Endometrium (tissue), 2 donors: ENCODE measurements at regions not wholly inside any gene's neighbourhood (a gene's known extent, or its start where the extent isn't known, plus 50 kb on each side); places are given as distances from the start of the nearest gene placed in this dataset.
A peak's percentile ranks its signal among the peaks of the same experiment; 100 is the strongest.
"Not testable (repeated sequence)": the region's sequence is repeated elsewhere in the genome, so short reads cannot be mapped to it uniquely, and the experiment has no call there.

Source experiments
- FAIRE-seq: peaks from 2 replicates; lab custom pipeline; 2012; peaks lifted over from hg19 to GRCh38; lab: Jason Lieb, UNC
- donor health status: control.
- donor health status: control.

- FAIRE-seq = no peak
Measured at GRCh38 chr9:24841993-24842392, 296.3 kb upstream of the IZUMO3 start.

- no peak for FAIRE-seq
Measured at GRCh38 chr9:24832307-24832706, 286.6 kb upstream of the IZUMO3 start.

- FAIRE-seq = no peak
Measured at GRCh38 chr9:24828687-24829086, 283.0 kb upstream of the IZUMO3 start.

- FAIRE-seq = no peak
Measured at GRCh38 chr9:24824607-24825006, 278.9 kb upstream of the IZUMO3 start.

DNA sequence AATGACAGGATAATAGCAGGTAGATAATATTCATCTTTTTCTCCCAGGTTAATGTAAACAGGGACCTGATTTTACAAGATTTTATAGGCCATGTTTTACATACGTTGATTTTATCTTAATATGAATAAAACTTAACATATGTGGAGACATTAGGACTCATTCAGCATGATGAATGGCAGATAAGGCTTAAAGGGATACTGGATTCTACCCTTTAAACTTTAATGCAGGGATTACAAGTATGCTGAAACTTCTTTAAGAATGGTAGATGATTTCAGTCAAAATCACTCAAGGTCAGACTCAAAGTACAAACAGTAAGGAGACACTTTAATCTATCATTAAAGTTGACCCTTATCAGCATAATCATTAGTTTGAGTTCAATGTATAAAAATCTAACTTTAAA lies 274.5 kb upstream of the IZUMO3 start:
- FAIRE-seq = no peak

DNA sequence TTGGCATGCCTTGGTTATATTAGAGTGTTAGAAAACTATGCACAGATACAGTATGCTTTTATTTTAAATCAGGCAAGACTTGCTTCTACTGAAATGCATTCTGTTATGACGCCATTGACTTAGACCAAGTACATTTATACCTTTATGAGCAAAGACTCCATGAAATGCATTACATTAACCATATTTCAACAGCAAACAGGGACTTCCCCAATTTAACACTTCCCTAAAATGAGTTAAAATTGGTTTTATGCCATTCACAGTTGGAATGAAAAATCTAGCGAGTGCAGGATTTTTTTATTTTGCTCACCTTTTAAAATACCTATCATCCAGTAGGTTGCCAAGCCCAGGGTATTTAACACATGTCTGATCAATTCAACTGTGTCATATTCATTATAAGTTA lies 272.1 kb upstream of the IZUMO3 start:
- FAIRE-seq = no peak

- FAIRE-seq = no peak
Measured at GRCh38 chr9:24816006-24816405, 270.3 kb upstream of the IZUMO3 start.

- FAIRE-seq = no peak
Measured at GRCh38 chr9:24801344-24801743, 255.6 kb upstream of the IZUMO3 start.

GRCh38 chr9:24793787-24794186 lies 248.1 kb upstream of the IZUMO3 start:
- FAIRE-seq = no peak

DNA sequence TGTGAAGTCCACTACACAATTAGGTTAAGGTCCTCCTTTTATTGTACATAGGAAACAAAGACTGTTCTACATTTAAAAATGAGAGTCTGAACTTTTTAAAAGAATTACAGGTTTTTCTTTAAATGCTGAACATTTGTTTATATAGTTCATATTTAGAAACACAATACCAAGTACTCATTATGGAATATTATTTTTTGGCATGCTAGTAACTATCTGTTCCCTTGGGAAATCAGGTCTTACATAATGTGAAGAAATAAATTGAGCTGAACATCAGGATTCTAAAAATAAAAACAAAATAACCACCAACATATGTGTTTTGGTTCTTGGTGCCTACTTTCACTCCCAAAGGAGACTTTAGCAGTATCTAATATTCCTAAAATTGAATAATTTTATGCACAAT lies 230.5 kb upstream of the IZUMO3 start:
- FAIRE-seq = no peak

GRCh38 chr9:24774199-24774598 lies 228.5 kb upstream of the IZUMO3 start:
- not testable (repeated sequence) for FAIRE-seq

GRCh38 chr9:24766081-24766480 lies 220.4 kb upstream of the IZUMO3 start:
- no peak for FAIRE-seq

- FAIRE-seq = no peak
Measured at GRCh38 chr9:24765025-24765756, 219.5 kb upstream of the IZUMO3 start.

- no peak for FAIRE-seq
Measured at GRCh38 chr9:24738421-24738961, 192.8 kb upstream of the IZUMO3 start.

- FAIRE-seq = no peak
Measured at GRCh38 chr9:24731754-24732153, 186.1 kb upstream of the IZUMO3 start.

- peak; percentile 89 for FAIRE-seq
Measured at GRCh38 chr9:24721621-24722020, 175.9 kb upstream of the IZUMO3 start.

DNA sequence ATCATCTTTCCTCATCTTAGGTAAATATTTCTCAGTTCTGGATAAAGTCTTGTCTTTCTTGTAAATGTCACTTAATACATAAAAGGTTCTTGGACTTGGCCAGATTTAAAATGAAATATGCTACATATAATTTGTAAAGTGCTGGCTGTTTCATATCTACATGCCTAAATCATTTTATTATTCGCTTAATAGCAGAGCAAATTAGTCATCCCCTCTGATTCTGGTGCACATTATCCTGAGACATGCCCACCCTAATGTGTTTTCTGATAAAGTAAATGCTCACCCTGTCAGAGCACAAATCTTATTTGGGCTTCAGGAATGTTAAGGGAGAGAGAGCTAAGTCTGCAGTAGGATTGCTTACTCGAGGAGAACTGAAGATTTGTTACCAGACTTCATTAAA lies 166.5 kb upstream of the IZUMO3 start:
- FAIRE-seq = no peak

- FAIRE-seq = no peak
Measured at GRCh38 chr9:24708814-24709213, 163.1 kb upstream of the IZUMO3 start.

DNA sequence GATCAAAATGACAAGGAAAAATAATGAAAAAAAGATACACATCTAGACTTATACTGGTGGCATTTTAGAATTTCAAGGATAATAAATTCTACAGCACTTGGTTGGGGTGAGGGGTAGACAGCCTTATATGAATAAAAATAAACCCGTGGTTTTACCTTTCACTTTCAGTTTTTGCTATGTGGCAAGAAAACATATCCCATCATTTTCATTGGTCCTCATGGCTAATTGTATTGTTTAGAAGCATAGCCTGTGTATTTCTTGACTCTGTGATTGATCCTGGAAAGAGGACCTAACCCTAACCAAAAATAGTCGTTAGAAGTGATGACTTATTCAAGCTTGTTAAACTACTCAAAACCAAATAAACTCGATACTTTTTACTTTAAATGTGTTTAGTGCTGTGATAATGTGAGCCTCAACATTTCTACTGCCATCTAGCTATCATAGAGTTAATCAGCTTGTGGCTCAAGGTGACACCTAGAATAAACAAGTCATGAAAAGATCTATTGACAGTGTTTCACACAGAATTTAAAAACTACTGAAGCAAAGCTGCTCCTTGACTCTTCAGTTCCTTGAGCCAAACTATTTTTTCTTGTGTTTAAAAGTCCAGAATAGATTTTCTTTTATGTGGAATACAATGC lies 153.3 kb upstream of the IZUMO3 start:
- FAIRE-seq = no peak

GRCh38 chr9:24672336-24672735 lies 126.6 kb upstream of the IZUMO3 start:
- no peak for FAIRE-seq

- no peak for FAIRE-seq
Measured at GRCh38 chr9:24657387-24657786, 111.7 kb upstream of the IZUMO3 start.

DNA sequence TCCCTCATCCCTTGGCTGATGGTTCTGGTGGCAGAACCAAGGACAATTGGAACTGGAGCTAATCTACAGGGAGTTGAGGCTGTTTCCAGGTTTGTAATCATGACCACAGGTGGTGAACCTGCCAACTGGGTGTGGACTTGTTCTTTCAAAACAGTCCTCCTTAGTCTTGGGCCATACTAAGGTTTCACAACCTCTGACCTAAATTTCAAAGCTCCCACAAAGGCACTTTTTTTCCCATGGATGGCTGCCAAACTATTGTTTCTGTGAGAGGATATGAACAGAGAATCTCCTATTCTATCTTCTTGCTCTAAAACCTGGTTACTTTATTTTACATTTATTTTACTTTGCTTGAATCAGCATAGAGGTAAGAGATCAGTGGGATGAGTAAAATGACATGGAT lies 106.5 kb upstream of the IZUMO3 start:
- FAIRE-seq = no peak

- not testable (repeated sequence) for FAIRE-seq
Measured at GRCh38 chr9:24628809-24629208, 83.1 kb upstream of the IZUMO3 start.

GRCh38 chr9:24625097-24625496 lies 79.4 kb upstream of the IZUMO3 start:
- no peak for FAIRE-seq
